ENCODE measurements at regions not wholly inside any gene's neighbourhood (a gene's known extent, or its start where the extent isn't known, plus 50 kb on each side); places are given as distances from the start of the nearest gene placed in this dataset.
"Not testable (repeated sequence)": the region's sequence is repeated elsewhere in the genome, so short reads cannot be mapped to it uniquely, and the experiment has no call there.

DNA sequence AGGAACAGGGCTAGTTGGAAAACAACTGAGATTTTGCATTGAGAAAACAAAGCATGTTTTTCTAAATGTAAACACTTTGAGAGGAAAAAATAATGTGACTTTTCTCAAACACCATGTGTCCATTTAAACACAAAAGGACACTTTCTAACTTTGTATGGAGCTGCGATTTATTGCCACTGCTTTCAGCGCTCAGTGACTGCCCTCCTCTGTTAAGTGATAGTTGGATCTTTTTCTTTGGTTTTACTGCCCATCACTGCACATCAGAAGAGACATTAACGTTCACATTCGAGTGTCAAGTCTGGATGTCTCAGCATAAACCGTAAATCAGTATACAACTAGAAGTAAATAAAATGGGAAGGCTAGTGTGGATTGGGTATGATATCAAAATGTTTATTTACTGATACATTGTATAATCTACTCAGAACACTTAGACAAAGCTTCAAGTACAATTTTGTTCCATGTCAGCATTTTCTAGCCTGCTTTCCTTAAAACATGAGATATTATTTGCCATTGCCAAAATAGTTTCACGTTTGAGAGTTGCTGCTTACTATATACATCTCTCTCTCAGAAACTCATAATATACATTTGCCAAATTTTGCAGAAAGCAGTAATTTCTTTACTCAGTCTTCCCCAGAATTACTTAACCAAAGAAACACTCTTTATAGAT lies 237.6 kb downstream of the IKZF2 start:
- no peak for DNase-seq (ENCODE audit: low read depth in 2 of 2)

DNA sequence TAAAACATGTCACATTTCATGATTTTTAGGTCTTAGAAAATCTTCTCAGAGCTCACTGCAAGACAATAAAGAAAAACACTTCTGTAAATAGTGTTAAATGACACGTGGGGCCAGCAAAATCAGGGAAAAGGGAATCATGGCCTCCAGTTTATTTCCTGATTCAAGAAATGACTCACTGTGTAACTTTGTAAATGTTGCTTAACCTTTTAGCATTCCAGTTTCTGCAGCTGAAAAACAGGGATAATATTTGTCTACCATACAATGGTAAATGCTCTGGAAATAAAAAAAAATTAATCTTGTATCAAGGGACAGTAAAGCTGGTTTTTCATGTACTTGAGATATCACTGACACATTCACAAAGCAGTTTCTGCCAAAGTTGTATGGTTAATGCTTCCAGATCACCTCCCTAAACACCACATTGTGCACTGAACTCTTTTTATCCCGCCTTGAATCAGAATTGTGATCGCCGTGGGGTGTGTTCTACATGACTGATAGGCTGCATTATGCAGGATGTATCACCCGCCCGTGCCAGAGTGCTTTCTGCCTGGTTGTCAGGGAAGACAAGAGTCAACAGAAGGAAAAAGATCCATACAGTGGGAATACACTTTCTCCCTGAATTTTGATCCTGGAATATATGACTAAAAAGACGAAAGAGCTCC lies 238.8 kb downstream of the IKZF2 start:
- no peak for DNase-seq (ENCODE audit: low read depth in 2 of 2)

DNA sequence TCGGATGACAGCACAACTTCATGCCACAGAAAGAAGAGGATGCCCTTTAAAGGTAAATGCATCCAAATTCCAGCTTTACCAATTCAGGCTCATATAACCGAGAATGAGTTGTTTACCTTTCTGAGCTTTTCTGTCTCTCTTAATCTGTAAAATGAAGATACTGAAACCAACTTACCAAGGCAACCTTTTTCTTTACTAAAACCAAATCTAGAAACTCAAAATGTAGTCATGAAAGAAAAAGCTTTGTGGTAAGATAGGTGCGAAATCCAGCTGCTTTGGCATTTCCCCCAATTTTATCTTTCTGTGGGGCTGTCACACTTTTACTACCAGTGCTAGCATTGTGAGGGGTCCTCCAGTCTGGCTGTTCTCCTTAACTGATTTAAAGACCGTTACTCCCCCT lies 240.4 kb downstream of the IKZF2 start:
- no peak for DNase-seq (ENCODE audit: low read depth in 2 of 2)

DNA sequence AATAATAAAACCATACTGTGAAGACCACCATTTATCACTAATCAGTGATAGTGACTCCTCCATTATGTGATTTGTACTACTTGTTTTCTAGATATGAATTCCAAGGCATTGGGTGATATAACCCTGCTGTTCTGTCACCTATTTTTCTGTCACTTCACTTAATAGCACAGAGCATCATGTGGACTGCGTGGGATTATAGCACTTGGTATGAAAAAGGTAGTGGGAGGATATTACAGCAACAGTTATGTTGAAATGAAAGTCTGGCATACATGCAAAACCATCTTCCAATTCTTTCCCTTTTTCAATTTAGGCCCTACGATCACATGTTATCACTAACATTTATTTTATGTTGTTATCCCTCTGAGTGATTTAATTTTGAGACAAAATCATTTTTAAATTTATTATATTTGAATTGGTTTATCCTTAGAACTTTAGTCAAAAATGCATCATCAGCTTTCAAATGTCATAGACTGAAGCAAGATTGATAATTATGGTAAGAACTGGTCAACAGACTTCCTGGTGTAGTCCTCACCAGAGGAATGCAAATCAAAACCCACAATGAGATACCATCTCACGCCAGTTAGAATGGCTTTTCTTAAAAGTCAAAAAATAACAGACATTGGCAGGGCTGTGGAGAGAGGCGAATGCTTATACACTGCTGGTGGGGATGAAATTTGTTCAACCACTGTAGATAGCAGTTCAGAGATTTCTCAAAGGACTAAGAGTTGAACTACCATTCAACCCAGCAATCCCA lies 242.6 kb downstream of the IKZF2 start:
- no peak for DNase-seq (ENCODE audit: low read depth in 2 of 2)

DNA sequence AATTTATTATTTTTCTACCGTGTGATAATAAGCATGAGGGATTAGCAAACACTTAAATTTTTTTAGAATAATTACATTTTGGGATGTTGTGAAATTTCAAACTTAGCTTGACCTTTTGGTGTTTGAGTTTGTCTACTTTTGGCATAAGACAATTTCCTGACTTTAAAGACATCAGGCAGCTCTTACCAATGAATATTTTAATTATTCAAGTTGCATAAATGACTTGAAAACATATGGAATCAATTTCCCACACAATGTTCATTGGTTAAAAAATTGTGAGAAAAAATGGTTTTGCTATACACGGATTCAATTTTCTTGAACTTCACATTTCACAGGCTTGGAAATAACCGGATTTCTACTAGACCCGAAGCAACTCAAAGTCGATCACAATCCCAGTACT lies 243.4 kb downstream of the IKZF2 start:
- DNase-seq (ENCODE audit: low read depth in 2 of 2) = no peak

DNA sequence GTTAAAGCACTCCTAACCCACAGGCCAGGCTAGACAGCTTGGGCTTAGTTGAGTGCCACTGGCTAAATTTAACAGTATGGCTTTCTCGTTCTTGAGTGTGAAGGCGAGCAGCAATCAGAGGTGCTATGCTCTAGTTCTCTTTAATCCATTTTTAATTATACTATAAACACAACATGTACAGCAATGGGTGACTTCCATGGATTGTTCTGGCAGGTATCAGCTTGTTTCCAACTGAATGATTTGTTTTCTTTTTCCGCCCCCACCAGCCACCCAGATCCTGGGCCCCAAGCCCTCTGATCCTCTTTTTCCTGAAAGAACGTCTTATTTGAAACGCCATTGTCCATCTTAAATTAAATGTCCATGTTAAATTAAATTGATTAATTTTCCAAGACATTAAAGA lies 244.8 kb downstream of the IKZF2 start:
- DNase-seq (ENCODE audit: low read depth in 2 of 2) = no peak

DNA sequence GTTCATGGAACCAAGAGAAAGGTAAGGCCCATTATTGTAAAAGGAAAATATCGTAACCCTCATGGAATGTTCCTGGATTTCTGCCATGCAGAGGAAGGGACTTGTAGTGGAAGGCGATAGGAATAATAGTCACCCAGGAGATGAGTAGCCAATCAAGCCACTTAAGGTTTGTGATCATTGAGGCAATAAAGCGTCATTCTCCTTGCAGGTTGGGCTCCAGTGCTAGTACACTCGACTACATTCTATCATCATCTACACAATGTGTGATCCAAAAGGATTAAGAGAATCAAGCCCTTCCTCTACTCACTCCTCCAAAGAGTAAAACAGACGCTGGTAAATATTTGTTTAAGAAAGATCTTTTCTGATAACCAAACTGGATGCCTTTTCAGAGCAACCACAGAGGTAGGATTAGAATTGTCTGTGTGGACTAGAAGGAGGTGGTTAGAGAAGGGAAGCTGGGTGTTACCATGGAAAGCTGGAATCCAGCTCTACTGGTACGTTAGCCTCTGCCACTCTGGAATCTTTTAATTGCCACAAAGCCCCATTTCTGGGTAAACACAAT lies 245.7 kb downstream of the IKZF2 start:
- DNase-seq (ENCODE audit: low read depth in 2 of 2) = no peak

DNA sequence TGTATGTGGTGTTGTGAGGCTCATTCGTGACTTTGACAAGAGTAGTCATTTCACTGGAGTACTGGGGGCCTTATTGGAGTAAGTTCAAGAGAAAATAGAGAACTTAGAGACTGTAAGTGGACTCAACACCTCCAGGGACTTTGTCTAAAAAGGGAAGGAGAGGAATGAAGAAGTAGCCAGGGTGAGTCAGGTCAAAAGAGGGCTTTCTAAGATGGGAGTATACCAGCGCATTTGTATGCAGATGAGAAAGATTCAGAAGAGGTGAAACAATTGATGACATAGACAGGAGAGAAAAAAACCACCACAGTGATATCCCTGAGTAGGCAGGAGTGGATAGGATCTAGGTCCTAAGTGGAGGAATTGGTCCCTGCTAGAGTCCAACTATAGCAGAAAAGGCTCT lies 246.8 kb downstream of the IKZF2 start:
- no peak for DNase-seq (ENCODE audit: low read depth in 2 of 2)

DNA sequence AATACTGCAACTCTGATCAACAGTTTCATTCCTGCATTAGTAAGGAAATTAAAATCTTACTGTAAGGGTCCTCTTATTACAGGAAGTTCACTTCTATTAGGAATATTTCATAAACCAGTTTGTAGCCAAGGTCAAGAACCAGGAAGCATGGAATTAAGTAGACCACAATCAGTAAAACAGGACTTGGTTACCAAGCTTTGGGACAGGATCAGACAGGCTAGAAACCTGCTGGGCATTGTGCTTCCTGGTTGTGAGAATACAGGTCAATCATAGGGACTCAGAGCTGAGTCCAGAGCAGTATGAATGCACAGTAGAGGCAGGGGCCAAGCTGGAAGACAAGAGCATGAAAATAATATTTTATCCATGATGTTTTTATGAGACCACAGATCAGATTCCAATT lies 248.0 kb downstream of the IKZF2 start:
- no peak for DNase-seq (ENCODE audit: low read depth in 2 of 2)

DNA sequence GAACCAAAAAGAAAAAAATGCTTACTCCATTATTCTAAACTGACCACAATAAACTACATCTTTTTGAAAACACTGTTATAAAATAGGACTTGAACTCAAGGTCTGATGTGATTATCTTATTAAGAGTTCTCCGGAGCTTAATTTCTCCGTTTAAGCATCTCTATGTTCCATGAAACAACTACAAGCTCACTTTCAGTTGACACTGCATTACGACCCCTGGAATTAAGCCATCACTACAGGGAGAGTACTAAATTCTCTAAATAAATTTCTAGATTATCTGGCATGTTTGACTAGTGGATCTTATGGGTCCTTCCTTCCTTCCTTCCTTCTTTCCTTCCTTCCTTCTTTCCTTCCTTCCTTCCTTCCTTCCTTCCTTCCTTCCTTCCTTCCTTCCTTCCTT lies 249.0 kb downstream of the IKZF2 start:
- no peak for DNase-seq (ENCODE audit: low read depth in 2 of 2)

DNA sequence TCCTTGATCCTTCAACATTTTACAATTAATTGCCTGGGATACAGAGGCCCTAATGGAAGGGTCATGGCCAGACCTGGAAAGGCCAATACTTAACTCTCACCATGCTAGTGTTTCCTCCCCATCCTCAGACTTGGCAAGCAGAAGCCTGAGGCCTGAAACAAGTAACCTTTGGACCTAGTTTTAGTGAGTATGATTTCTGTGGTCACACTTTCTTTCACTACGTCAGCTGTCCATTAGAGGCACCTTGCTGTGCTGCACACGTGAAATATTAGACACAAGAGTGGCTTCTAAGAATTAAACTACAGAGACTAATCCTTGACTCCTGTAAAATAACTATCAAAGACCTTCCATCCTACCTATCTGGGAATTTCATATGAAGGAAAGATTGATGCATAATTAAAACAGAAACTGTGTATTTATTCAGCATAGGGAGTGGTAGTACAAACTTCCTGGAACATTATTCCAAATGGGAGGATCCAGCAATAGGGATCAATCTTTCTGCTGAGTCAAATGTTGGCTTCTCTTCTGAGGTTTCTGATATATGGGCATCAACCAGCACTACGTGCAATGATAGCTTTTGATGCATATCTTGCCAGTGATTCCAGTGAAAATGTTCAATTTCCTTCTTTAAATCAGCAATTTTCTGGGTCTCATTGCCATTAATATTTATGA lies 249.7 kb downstream of the IKZF2 start:
- no peak for DNase-seq (ENCODE audit: low read depth in 2 of 2)

DNA sequence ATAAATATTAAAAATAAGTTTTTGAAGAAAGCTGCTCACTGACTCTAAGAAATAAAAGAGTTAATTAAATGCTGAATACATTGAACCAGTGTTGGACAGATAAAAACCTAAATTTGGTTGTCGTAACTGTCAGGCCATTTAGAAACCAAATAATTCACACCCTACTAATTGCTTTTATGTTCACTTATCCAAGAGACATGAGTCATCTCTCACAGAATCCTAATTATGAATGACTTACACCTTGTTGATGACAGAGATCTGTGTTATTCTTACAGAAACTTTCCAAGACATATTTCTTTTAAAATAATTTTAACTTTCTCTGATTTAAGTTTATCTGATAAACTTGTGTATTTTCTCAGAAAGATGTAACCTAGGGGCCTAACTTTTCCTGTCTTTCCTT lies 250.7 kb downstream of the IKZF2 start:
- DNase-seq (ENCODE audit: low read depth in 2 of 2) = no peak

DNA sequence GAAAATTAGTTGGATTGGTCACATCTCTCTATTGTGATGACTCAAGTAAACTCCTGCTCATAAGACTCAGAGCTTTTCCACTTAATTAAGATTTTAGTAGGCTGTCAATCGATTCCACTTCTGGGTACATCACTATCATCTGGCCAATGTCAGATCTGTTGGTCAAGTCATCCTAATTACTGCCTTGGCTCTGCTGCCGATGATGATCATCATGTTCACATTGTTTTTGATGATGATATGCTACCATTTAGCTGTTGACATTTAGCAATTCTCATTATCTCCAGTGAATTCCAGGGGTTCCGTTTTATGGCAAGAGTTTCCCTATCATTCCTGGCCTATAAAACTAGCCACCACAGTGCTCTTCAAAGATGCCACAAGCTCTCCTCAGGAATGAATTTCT lies 253.4 kb downstream of the IKZF2 start:
- no peak for DNase-seq (ENCODE audit: low read depth in 2 of 2)

DNA sequence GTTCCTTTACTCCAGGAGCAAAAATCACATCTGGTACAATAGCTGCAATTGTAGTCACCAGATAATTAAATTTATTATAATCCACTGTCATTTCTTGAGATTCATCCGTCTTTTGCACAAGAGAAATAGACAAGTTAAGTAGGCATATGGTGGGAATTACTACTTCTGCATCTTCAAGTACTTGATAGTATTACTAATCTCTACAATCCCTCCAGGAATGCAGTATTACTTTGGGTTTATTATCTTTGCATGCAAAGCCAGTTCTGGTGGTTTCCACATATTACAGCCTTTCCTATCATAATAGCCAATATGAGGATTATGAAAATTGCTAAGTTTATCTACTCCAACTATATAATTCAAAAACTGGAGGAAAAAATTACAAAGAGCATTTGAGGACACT lies 254.1 kb downstream of the IKZF2 start:
- no peak for DNase-seq (ENCODE audit: low read depth in 2 of 2)

DNA sequence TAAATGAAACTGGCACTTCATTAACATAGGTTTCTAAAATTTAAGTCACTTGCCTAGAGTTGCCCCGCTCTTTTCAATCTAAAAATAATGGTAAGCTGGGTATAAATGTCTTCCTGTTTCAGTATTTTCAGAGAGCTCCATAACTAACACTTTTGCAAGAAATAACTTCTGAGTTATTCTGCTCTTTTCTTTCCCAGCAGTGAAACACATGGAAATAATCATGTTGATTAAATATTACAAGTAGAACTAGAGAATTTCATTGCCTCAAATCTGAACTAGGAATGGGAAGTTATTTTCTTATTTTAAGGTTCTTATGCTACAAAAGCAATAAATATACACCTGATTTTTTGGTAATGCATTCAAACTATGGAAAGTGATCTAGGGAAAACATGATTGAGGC lies 257.4 kb downstream of the IKZF2 start:
- DNase-seq (ENCODE audit: low read depth in 2 of 2) = no peak

DNA sequence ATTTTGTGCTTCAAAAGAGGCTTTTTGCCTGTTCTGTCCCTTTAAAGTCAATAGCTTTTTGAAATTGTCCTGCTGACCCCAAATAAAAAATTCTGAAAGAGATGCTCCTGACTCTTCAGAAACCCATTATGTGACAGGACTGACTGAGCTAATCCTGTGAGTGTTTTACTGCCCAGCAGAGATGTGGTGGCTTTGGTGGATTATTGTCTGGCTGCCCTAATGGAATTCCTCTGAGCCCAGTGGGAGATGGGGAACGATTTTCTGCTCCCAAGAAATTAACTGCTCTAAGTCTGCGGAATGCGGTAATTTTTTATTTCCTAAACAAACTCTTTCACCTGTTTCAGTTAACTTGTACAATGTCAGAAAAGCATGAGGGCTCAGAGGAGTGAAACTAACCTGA lies 258.2 kb downstream of the IKZF2 start:
- DNase-seq (ENCODE audit: low read depth in 2 of 2) = no peak

DNA sequence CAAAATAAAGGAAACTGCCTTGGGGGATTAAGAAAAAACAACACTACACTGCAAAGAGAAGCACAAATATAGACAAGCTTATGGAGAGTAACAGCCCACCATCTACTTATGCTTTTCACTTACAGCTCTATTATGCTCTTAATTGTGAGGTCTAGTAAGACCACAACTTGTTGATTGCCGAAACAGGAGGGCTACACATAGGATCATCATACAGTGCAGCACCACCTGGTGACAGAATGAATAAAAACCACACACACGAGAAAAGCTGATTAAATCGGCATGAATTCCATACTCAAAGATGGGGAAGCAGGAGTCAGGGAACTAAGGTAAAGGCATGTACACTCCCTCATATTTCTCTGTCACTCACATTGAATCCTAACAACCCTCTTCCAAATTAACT lies 259.2 kb downstream of the IKZF2 start:
- DNase-seq (ENCODE audit: low read depth in 2 of 2) = no peak

DNA sequence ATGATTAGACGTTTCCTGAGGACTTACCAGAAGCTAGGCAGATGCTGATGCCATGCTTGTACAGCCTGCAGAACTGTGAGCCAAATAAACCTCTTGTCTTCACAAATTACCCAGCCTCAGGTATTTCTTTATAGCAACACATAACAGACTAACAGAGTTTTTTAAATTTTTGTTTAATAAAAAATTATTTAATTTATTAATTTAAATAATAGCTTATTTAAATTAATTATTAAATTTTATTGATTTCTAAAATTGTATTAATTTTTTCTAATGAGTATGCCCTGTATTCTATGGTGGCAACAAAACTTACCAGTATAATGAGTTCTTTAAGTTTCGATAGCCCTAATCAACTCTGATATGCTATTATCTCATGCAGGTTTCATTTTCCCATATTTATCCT lies 259.8 kb downstream of the IKZF2 start:
- no peak for DNase-seq (ENCODE audit: low read depth in 2 of 2)

DNA sequence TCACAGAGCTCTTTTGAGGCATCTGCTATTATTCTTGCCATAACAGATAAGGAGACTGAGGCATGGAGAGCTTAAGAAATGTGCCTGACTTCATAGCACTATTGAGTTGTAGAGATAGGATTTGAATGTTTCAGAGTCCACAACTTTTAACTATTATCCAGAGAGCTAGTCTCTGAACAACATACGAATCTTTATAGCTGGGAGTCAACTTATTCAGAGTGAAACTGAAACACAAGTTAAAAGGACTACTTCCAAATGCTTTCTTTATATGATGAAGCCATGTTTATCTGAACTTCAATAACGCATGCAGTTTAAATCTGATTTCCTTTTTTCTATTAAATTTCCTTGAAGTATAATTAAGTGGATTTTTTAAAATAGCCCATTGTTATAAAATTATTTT lies 268.8 kb downstream of the IKZF2 start:
- no peak for DNase-seq (ENCODE audit: low read depth in 2 of 2)

DNA sequence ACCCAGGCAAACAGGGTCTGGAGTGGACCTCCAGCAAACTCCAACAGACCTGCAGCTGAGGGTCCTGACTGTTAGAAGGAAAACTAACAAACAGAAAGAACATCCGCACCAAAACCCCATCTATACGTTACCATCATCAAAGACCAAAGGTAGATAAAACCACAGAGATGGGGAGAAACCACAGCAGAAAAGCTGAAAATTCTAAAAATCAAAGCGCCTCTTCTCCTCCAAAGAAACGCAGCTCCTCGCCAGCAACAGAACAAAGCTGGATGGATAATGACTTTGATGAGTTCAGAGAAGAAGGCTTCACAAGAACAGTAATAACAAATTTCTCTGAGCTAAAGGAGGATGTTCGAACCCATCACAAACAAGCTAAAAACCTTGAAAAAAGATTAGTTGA lies 274.9 kb downstream of the IKZF2 start:
- not testable (repeated sequence) for DNase-seq (ENCODE audit: low read depth in 2 of 2)

DNA sequence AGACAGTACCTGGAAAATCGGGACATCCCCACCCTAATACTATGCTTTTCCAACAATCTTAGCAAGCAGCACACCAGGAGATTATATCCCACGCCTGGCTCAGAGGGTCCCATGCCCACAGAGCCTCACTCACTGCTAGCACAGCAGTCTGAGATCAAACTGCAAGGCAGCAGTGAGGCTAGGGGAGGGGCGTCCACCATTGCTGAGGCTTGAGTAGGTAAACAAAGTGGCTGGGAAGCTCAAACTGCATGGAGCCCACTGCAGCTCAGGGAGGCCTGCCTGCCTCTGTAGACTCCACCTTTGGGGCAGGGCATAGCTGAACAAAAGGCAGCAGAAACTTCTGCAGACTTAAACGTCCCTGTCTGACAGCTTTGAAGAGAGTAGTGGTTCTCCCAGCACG lies 275.5 kb downstream of the IKZF2 start:
- not testable (repeated sequence) for DNase-seq (ENCODE audit: low read depth in 2 of 2)

DNA sequence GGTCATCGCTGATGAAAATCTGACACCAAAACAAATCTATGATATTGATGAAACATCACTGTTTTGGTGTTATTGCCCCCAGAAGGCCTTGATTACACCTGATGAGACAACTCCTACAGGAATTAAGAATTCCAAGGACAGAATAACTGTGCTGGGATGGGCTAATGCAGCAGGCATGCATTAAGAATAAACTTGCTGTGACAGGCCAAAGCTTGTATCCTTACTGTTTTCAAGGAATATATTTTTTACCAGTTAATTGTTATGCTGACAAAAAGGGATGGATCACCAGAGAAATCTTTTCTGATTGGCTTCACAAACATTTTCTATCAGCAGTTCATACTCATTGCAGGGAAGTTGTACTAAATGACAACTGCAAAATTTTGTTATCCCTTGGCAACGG lies 278.2 kb downstream of the IKZF2 start:
- DNase-seq (ENCODE audit: low read depth in 2 of 2) = no peak
